HG03175 (cell line): ENCODE measurements at regions not wholly inside any gene's neighbourhood (a gene's known extent, or its start where the extent isn't known, plus 50 kb on each side); places are given as distances from the start of the nearest gene placed in this dataset.

ENCODE experiments used
- ATAC-seq: cut with Tn5 transposase; IDR thresholded peaks from one replicate; pipeline ENCODE4 v1.9.1; 2021; ENCODE audit warnings: mild to moderate bottlenecking, moderate library complexity; ENCODE audit not compliant: unreplicated experiment

DNA sequence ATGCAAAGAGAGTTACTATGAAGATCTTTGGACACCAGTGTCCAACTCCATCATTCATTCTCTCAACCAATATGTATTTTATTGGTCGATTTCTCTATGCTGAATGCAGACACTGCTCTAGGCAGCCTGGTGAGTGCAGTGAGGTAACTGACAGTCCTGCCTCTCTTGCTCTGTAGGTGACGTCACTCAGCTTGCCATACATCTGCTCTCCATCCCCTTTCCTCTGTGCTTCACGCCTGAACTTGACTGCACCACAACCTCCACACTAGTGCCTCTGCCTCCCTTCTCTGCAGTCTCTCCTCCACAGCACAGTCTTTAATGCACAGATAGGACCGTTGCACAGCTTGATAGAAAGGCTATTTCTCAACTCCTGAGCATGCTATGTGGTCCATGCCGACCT is 344.9 kb upstream of the NOCT start:
- ATAC-seq: no peak

DNA sequence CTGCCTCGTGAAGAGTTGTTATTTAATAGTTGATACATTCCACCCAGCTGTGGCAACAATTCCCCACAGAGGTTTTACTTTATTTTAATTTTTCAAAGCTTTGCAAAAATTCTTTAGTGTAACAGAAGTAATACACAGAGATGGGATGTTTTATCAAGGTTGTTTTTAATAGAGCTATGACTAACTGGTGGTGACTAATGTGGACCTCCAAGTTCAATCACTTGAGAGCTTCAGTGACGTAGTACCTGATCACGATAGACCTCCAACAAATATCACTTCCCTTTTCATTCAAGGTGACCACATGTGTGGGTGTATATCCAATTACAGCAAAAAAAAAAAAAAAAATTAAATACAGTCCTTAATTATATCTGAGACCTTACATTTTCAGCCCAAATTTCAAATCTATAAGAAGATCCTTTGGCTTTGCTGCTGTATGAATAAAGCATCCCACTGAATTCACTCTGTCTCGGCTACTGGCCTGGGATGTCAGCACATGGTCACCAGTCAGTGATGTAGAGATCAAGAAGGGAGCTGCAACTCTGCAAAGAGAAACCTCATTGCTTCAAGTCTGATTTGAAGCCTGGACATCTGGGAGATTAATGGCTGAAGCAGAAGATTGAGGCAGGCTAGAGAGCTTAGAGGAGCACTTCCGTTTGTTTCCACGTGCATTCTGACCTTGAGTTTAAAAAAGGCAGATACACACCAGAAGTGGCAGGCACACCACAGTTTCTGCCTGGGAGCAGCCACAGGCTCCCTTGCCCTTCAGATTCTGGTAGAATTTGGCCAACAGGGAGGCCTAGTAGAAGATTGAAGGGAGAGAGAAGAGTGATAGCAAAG is 345.9 kb upstream of the NOCT start:
- no peak for ATAC-seq

DNA sequence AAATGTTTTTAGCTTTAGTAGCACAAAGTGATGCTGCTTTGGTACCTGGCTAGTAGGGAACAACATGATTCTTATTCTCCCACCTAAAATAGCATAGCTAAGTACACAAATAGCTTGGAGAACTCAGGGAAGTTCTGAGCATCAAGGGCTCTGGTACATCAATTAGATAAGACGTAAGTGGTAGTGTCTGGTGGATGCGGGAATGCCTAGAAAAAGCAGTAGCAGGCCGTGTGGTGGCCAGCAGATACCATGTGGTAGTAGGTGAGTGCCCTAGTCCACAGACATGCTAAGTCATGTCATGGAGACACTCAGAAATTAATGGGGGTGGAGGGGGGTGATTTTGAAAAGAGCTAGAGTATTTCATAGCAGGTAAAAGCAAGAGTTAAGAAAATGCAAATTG is 347.3 kb upstream of the NOCT start:
- no peak for ATAC-seq

DNA sequence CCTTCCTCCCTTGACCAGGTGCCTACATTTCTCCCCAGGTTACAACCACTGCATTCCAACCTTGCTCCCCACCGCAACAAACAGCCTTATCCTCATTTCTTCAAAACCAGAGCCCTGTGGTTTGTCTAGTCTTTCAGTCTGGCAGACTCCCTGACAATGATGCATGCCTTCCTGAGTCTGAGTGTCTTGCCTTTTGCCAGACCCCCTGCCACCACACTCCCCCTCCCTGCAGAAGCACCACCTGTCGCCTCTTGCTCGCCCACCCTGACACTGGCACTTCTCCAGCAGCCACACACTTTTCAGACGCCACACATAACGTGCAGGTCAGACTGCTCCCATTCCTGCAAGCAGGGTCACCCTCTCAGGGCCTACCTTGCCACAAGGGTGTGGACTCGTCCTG is 349.2 kb upstream of the NOCT start:
- no peak for ATAC-seq

DNA sequence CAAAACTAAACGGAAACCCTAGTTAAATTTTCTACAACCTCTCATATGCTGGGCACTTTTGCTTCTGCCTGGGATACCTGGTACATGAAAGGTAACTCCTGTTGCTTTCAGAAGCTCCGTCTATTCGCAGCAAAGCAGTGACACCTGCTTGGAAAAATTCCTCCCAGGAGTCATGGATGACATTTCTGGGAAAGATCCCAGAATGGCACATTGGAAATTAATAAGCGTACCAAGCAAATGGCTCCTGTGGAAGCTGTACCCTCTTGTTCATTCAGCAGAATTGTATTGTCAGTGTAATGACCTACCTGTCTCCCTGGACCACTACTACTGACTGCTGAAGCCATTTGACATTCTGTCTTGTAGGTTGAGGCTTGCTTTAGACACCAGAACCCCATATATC is 349.7 kb upstream of the NOCT start:
- ATAC-seq: no peak

DNA sequence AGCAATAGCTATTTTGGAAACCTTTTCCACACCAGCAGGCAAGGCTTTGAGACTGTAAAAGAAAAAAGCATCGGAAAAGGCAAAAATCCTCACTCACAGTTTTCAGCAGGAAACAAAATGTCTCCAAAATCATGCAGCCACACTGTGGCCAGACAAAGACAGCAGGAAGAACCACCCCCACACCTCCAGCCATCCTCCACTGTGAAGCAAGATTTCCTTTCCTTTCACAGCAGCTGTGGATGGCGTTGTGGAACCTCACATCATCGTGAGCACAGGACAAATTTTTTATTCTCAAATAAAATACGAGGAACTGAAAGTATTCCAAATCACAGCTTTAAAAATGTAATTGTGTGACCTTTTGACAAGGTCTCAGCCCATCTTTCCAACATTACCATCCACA is 351.7 kb upstream of the NOCT start:
- no peak for ATAC-seq

DNA sequence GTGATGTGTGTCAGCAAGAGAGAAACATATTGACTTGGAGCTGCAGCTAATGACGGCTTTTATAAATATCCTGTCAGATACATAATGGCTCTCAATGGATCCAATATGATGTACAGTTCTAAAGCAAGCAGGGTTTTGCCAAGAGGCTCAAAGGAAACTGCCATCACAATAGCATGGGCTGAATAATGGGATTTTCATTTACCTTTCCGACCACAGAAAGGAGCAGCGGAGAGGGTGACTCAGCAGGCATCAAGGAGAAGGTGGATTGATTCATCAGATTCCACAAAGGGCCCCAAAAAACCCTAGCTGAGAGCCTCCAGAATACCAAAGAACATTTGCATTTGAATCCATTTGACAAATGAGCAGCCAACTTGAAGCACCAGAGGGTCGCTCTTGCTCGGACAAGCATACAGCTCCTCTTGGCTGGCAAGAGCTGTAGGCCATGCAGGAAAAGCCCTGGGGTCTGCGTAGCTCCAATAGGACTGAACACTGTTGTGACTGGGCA is 355.7 kb upstream of the NOCT start:
- no peak for ATAC-seq

DNA sequence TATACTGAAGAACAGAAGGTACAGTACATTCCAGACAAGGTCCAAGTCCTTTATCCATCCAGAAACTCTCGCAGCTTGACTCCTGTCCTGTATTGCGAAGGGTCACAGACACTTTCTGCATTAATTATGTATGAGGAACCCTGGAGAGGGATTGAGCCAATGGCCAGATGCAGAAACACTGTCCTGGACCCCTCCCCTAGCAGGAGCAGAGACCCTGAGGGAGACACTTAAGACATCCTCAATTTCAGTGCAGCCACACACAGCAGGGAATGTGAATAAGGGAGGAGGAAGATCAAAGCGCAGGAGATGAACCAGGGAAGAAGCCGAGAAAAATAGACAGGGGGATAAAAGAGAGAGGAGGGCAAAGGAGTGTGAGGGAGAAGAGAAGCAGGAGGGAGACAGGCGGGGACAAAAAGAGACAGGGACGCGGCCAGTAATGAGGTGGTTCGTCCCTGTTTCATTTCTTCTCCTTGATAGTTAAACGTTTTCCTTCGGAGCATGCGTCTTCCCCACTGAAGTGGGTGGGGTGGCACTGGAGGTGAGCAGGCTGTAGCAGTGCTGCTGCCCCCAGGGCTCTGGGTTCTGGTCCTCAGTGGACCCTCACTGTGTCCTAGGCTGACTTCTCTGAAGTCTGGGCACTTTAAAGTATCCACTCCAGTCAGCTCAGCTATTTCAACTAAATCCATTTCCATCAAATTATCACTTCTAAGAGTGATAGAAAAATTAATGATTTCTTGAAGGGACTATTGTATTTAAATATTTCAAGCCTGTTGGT is 356.4 kb upstream of the NOCT start:
- ATAC-seq: no peak

DNA sequence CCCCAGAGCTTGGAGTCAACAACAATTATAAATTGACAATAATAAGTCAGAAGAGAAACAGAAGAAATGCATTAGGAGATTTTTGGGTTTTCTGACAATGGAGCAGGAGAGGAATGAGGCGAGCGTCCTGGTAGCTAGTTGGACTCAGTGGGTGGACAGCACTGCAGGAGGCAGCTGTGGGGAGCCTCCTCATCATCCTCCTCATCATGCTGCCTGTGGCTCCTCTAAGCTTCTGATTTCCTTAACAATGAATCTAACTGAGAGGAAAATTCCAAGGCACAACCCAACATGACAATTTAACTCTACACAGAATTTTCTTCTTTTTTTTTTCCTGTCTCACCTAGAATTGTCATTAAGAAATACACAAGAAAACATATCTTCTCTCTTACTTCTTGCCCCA is 357.1 kb upstream of the NOCT start:
- ATAC-seq: no peak

DNA sequence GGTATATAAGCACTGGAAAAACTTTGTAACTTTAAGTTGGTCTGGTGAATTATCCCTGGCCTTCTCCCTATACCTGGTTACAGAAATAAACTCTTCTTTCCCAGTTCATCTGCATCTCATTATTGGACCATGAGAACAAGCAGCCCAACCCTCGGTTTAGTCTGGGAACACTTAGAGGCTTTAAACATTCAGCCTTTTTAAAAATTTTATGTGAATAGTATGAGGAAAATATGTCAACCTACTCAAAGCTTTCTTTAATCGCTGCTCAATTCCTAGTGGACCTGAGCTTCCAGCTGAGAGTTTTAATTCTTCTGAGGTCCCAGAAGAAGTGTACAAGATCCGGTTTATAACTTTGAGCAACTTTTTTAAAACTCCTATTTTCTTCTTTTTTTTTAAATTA is 358.6 kb upstream of the NOCT start:
- ATAC-seq: no peak

DNA sequence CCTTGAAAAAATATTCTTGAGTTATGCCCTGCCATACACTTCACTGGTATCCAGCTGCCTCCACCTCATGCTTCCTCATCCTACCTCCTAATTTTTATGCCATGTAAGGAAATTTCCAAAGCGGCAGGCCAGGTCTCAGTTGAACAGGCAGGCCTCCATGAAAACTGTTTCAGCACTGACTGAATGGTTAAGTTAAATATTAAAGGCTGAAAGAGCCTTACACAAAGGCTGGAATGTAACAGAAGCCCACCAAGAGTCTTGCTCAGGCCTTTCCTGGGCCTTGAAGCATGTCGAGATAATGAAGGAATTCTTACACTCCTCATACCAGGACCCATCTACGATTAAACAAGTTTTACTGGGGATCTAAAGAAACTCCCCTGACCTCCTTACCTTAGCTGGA is 359.6 kb upstream of the NOCT start:
- ATAC-seq: no peak

DNA sequence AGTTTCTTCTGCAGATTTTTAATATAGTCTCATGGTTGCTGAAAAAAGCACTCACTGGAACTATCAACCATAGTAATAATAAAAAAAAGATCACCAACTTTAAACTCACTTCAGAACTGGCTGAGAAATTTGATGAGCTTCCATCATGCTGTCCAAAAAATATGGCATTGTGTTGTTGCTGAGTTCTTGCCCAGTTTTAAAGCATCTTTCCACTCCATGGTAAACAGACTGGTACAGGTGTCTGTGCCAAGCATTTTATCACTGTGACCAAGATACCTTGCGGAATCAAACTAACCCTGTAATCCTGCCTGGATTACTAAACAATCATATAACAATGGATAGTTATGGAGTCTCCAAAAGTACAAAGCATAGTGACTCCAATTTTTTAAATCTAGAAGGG is 360.3 kb upstream of the NOCT start:
- ATAC-seq: no peak

DNA sequence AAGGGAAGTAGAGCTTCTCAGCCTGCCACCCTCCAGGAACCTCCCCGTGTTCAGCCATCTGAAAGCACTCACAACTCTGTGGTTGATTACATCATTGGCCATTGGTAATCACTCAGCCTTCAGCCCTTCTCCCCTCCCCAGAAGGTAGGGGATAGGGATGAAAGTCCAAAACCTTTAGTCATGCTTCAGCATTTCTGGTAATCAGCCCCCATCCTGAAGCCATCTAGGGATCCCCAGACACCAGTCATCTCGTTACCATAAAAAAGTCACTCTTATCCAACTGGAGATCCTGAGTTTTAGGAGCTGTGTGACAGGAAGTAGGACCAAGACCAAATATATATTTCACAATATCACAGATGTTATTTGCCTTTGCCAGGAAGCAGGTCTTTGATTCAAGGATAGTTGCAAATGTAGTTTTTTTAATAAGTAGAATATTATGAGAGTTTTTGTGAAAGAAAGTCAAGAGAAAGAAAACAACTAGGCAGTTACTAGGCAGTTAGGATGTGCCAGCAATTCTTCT is 364.6 kb upstream of the NOCT start:
- ATAC-seq: no peak

DNA sequence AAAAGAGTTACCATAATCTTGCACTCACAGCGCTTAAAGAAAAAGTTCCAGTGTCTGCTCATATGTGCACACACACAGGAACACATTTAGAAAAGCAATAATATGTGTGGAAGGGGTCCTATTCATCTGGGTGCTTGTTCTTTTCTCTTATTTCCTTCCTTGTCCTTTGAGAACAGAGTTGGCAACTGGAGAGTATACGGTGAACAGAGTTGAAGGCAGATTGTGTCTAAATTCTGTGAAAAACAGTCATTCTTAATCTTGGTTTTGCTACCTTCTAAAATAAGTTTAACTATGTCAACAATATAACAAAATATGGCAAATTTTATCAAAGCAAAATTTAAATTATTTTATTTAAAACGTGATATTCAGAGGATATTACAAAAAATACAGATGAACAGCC is 365.1 kb upstream of the NOCT start:
- ATAC-seq: no peak

DNA sequence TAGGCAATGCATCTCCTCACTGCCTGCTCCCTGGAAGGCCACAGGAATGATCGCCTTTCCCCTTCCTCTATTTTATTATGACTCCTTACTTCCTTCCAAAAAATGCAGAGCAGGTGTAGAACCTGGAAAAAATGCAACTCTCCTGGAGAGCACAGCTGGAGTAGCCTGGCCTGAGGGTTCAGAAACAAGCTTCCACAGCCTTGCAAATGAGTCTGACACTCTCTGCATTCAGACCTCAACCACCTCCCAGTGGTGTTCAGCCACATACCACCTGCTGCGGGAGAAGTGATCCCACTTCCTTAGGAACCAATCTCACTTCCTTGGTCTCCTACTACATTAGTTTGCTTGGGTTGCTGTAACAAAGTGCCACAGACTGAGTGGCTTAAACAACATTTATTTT is 368.1 kb upstream of the NOCT start:
- ATAC-seq: no peak

DNA sequence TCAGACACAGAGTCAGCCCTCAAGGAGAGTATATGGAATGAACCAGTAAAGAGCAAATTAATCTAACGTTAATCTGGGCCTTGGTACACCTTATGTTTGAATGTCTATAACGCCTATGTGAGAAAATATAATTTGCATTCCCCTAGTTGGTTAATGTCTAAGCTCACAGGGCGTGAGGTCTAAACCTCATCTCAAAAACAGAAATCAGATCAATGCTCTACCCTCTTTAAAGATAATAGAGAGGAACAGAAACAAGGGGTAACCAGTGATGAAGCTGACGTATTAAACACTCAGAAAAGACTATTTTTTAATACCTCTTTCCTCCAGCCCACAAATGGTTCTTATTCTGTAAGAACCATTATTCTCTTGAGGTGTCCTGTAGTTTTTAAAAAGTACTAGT is 369.2 kb upstream of the NOCT start:
- ATAC-seq: peak; percentile 65

DNA sequence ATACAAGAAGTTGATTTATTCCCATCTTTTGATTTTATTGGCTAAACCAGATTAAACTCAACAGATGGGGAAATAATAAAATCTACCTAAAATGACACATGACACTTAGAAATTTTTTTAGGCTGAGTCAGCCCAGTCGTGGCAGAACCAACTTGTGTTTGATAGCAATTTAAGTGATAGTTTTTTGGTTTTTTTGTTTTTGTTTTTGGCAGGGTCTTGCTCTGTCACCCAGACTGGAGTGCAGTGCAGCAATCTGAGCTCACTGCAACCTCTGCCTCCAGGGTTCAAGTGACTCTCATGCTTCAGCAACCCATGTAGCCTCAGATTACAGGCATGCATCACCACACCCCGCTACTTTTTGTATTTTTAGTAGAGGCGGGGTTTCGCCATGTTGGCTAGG is 370.3 kb upstream of the NOCT start:
- no peak for ATAC-seq

DNA sequence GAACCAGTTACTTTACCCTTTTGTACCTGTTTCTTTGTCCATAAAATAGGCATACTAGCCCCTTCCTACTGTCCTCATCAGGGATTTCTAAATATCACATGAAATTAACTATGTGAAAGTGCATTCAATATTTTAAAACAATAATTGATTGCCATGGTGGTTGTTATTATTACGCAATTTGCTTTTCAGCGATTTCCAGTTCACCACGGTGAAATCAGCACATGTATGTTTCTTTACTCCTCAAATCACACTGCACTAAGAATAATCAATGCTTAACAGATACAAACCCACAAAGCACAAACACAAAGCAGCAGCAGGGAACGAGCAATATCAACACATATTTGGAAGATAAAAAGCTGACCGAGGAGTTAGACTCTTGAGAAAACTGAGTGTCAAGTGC is 371.3 kb upstream of the NOCT start:
- ATAC-seq: no peak

DNA sequence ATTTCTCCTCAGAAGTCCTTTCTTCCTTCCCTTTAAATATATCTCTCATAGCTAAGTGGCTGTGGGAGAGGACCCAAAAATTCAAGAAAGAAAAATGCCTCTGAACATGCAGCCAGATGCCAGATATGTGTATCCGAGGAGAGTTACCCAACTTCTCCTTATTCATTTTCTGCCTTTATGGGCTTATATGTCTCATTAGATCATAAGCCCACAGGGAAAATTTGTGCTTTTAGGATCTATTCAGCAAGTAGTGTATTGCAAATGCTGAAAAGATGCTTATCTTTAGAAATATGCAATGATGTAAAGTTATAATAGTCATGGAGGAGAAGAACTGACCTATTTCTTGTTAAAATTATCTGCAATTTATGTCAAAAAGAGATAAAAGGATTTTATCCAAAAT is 371.8 kb upstream of the NOCT start:
- no peak for ATAC-seq

DNA sequence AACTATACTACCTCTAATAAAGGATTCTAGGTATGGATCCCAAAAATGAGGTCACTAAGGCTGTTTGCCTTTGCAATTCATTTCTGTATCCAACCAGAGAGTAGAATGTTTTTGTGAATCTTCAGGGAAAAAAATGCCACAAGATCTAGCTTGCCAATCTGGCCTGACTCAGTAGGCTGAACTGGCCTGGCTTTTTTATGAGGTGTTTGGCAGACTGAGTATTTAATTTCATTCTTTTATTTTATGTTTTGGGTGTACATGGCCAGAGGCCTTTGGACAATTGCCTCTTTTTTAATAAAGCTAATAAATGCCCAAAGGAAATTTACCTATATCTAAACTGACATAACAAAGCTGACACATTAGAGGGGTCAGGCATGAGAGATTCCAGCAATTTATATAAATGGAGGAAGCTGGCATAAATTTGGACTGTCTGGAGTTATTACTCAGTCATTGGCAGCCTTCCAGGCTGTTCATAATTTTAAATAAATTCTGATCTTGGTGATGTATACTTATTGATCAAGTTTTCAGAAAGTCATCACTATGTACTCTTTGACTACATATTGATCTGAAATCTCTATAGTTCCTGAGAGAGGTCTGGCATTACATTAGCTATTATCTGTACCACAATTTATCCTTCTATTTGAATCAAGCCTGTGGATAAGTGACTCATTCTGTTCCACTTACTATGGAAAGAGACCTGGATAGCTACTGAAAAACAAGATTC is 376.4 kb upstream of the NOCT start:
- no peak for ATAC-seq

DNA sequence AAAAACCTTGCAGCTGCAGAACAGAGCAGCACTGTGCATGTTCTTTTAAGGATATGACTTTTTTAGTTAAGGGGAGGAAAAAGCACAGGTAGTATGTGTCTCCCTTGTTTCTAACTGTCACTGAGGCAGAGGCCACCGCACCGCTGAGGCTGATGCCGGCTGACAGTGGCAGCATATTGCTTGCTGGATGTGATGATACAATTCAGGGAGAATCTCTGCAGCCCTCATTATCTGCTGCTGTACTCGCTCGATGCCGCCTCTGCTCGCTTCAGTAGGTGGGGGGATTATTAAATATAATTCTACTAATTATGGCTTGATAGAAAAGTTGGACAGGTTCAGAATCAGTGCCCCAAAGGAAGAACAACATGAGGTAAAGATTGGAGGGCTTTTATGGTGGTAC is 378.8 kb upstream of the NOCT start:
- ATAC-seq: no peak
